GM12865 (cell line): ENCODE measurements at regions not wholly inside any gene's neighbourhood (a gene's known extent, or its start where the extent isn't known, plus 50 kb on each side); places are given as distances from the start of the nearest gene placed in this dataset.
"Not testable (repeated sequence)": the region's sequence is repeated elsewhere in the genome, so short reads cannot be mapped to it uniquely, and the experiment has no call there.

Experiments used
- DNase-seq: peaks from one replicate; pipeline ENCODE4 v3.0.0; 2010; ENCODE audit warnings: low read depth
- H3K4me3 ChIP-seq: 2 replicates; pipeline ENCODE4 v1.5.1; 2011; ENCODE audit warnings: mild to moderate bottlenecking, low read depth, low read length, control low read depth
- CTCF ChIP-seq: IDR thresholded peaks from 2 replicates; pipeline ENCODE4 v1.5.1; 2011; ENCODE audit warnings: low read length, control low read depth, low read depth, inconsistent platforms; ENCODE audit not compliant: insufficient read depth; ENCODE audit errors: missing control alignments

GRCh38 chr17:70713694-70714093 lies 544.4 kb downstream of the KCNJ2 start:
- H3K4me3 ChIP-seq, result no peak overlapping the region
- DNase-seq, result no peak
- no peak for TF ChIP-seq CTCF

GRCh38 chr17:70716551-70716950 lies 547.2 kb downstream of the KCNJ2 start:
- no peak for DNase-seq
- TF ChIP-seq CTCF, result no peak
- no peak overlapping the region for H3K4me3 ChIP-seq

- no peak for TF ChIP-seq CTCF
- no peak overlapping the region for H3K4me3 ChIP-seq
- DNase-seq, result no peak
Measured at GRCh38 chr17:70717042-70717441, 547.7 kb downstream of the KCNJ2 start.

- no peak for DNase-seq
- no peak for TF ChIP-seq CTCF
- H3K4me3 ChIP-seq, result no peak overlapping the region
Measured at GRCh38 chr17:70736375-70736957, 567.1 kb downstream of the KCNJ2 start.

GRCh38 chr17:70739065-70739464 lies 569.7 kb downstream of the KCNJ2 start:
- DNase-seq, result no peak
- no peak for TF ChIP-seq CTCF
- no peak overlapping the region for H3K4me3 ChIP-seq

GRCh38 chr17:70746574-70746973 lies 577.2 kb downstream of the KCNJ2 start:
- not testable (repeated sequence) for DNase-seq, H3K4me3 ChIP-seq

- no peak overlapping the region for H3K4me3 ChIP-seq
- TF ChIP-seq CTCF, result no peak
- DNase-seq, result no peak
Measured at GRCh38 chr17:70750983-70751382, 581.7 kb downstream of the KCNJ2 start.

GRCh38 chr17:70752461-70752860 lies 583.1 kb downstream of the KCNJ2 start:
- not testable (repeated sequence) for H3K4me3 ChIP-seq, DNase-seq
